ENCODE measurements at regions not wholly inside any gene's neighbourhood (a gene's known extent, or its start where the extent isn't known, plus 50 kb on each side); places are given as distances from the start of the nearest gene placed in this dataset.

DNA sequence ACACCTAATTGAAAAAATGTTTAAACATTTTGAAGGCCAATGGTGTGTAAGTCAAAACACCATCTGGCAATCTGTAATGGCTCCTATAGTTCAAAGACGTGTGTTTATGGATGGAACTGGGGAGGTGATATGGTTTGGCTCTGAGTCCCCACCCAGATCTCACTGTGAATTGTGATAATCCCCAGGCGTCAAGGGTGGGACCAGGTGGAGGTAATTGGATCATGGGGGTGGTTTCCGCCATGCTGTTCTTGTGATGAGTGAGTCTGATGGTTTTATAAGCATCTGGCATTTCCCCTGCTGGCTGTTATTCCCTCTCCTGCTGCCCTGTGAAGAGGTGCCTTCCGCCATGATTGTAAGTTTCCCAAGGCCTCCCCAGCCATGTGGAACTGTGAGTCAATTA is 52.2 kb downstream of the ADRA2C start:
- DNase-seq (ENCODE audit: low read depth) = no peak

DNA sequence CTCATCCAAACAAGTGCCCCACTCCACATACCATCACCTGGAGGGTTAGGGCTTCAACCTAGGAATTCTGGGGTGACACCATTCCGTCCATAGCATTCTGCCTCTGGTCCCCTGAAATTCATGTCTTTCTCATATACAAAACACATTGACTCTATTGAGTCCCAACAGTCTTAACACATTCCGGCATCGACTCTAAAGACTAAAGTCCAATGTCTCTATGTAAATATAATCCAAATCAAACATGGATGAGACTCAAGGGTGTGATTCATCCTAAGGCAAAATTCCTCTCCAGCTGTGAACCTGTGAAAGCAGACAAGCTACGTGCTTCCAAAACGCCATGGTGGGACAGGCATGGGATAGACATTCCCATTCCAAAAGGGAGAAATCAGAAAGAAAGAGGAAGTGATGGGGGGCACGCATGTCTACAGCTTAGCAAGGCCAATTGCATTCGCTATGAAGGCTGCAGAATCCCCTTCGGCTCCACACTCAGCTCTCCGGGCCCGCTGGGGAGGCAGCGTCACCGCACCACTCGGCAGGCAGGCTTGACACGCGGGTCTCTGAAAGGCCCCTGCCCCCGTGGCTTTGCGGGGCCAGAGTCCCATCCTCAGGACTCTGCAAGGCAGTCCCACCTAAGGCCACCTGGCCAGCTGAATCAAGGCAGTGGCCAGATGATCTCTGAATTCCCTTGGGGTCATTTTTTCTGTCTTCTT is 53.2 kb downstream of the ADRA2C start:
- no peak for DNase-seq (ENCODE audit: low read depth)

- DNase-seq (ENCODE audit: low read depth) = no peak
Measured at GRCh38 chr4:3820016-3820805, 54.0 kb downstream of the ADRA2C start.

DNA sequence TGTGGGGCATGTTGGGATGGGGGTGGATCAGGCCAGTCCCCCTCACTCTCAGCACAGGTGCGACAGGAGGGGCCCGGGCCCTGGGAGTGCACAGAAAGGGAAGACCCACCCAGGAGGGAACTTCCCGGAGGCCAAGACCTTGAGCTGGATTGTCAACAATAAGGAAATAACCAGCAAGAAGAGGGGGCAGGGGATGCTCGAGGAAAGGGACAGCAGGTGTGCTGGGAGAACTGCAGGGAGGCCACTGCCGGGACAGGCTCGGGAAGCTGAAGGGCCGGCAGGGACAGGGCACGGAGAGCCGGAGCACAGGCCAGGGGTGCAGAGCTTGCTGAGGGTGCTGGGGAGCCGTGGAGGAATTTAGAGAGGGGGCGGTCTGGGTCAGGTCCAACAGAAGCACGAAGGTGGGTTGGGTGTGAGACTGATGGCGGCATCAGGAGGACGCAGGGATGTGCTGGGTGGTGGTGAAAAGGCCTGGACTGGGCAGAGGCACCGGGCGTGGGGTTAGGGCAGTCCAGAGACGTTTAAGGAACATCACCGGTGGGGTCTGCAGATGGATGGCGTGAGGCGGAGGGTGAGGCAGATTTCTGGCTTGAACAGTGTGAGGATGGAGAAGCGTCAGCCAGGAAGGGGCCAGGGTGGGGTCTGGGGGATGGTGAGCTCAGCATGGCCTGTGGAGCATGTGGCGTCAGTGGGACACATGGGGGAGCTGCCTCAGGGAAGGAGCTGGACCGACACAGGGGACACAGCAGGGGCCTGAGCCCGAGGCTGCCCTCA is 54.8 kb downstream of the ADRA2C start:
- DNase-seq (ENCODE audit: low read depth) = no peak

GRCh38 chr4:3821580-3822229 is 55.5 kb downstream of the ADRA2C start:
- DNase-seq (ENCODE audit: low read depth) = no peak

DNA sequence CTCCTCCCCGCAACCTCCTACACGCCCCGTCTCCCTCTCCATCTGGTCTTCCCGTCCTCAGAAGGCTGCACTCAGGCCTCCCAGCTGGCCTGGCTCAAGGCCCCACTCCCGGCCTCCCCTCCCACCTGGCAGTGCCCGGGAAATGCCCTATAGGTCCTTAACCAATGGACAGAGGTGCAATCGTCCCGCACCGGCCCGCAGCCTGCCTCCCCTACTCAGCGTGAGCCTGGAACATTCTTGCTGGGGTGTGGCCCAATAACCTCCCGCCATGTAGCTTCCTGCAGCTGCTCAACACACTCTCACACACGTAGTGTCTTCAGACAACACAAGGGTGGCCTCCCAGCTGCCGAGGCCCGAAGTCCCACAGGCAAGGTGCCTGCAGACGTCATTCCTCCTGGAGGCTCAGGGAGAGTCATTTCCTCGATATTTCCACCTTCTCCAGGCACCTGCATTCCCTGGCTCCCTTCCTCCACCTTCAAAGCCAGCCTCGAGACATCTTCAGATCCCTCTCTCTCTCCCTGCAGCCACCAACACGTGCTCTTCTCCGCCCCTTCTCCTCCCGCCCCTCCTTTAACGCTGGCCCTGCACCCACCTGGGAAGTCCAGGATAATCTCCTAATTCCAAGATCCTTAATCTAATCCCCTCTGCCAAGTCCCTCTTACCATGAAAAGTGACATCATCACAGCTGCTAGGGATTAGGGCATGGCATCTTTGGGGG is 56.2 kb downstream of the ADRA2C start:
- no peak for DNase-seq (ENCODE audit: low read depth)

GRCh38 chr4:3823496-3824341 is 57.5 kb downstream of the ADRA2C start:
- no peak for DNase-seq (ENCODE audit: low read depth)

DNA sequence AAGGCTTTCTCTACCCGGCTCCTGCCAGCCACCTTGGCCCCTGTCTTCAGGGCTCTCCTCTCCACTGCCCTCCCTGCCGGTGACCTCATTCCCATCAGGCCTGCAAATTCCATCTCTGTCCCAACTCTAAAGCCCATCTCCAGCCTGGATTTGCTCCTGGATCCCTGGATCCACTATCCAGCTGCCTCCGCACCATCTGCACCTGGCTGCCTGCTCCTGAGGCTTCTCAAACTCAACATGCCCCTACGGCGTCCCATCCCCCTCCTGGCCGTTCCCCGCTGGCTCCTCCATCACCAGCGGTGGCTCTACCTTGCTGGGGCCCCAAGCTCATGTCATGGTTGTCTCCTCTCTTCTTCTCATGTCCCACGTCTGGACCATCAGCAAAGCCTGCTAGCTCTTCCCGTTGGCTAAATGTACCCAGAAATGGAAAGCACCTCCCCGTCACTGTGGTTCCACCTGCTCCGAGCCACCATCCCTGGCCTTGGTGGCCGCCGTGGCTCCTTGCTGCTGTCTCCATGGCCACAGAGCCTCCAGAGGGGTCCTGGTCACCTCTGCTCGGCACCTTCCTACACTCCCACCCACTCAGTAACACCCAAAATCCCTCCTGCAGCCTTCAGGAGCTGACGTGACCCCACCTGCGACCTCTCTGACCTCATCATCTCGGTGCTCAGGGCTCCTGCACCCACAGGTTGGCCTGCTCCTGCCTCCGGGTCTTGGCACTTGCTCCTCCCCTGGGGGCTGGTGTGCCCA is 58.5 kb downstream of the ADRA2C start:
- no peak for DNase-seq (ENCODE audit: low read depth)

- no peak for DNase-seq (ENCODE audit: low read depth)
Measured at GRCh38 chr4:3825530-3825929, 59.3 kb downstream of the ADRA2C start.

- DNase-seq (ENCODE audit: low read depth) = no peak
Measured at GRCh38 chr4:3826247-3827172, 60.3 kb downstream of the ADRA2C start.

DNA sequence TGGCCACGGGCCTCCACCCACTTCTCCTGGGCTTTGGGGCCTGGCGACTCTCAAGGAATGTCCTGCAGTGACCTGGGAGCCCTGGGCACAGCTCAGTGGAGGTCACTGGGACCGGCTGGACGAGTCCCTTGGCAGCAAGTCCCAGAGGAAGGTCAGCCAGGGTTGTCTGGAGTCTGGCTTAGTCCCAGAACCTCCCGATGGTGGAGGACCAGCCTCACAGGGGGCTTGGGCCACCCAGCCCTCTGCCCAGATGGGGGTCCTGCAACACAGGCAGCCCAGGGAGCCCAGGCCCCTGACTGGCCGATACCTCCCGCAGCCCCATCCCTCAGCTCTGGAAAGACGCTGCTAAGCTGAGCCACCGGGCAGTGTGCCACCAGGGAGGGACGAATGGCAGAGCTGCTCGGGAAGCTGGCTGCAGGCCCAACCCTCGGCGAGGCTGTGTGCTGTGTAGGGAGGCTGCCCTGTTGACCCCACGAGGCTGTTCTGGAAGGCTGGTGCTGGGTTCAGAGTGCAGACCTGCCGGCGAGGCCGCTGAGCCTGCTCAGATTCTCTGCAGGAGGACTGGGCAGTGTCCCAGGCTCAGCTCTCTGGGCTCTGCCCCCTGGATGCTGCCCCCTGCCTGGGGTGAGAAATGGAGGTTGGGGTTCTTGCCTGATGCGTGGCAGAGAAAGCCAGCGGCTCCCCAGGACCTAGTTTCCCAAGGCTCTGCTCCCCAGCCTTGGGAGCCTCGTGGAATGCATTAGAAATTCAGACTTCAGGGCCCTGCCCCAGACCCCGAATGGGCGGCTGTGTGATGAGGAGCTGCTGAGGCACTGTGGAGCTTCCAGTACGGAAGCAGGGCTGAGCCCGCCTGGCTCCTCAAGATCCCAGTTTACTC is 61.7 kb downstream of the ADRA2C start:
- no peak for DNase-seq (ENCODE audit: low read depth)

- DNase-seq (ENCODE audit: low read depth) = no peak
Measured at GRCh38 chr4:3828546-3828945, 62.4 kb downstream of the ADRA2C start.

GRCh38 chr4:3829211-3829955 is 63.2 kb downstream of the ADRA2C start:
- DNase-seq (ENCODE audit: low read depth) = no peak

- DNase-seq (ENCODE audit: low read depth) = no peak
Measured at GRCh38 chr4:3829956-3830773, 64.0 kb downstream of the ADRA2C start.

GRCh38 chr4:3830774-3831528 is 64.8 kb downstream of the ADRA2C start:
- no peak for DNase-seq (ENCODE audit: low read depth)
